ENCODE measurements at regions not wholly inside any gene's neighbourhood (a gene's known extent, or its start where the extent isn't known, plus 50 kb on each side); places are given as distances from the start of the nearest gene placed in this dataset.
"Not testable (repeated sequence)": the region's sequence is repeated elsewhere in the genome, so short reads cannot be mapped to it uniquely, and the experiment has no call there.

DNA sequence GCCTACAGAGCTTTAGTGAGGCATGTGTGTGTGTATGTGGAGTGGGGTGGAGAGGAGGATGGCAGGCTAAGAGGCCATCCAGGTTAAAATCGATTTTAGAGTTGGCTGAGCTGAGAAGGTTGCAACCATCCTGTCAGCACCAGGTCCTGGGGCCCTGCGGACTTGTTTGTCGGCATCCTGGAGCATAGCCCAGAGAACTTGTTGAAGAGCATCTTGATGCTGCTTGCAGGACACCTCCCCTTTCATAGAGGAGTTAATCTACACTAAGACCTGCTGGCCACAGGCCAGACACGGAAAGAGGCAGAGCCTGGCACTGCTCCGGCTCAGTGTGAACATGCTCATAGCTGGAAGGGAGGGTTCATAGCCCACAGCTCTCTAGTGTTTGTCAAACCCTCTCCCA, 72.1 kb upstream of the RGPD5 start:
- no peak for TF ChIP-seq CTCF (IDR thresholded peaks at IDR 0.05)
- Mint-ChIP-seq H3K36me3 (ENCODE audit: unreplicated experiment) (peaks cover 2% of the 10 kb centered on the region), H3K4me3 (ENCODE audit: unreplicated experiment) (no peak overlapping the region), H3K27me3 (ENCODE audit: unreplicated experiment) (peaks cover 37% of the 10 kb centered on the region), H3K27ac (ENCODE audit: unreplicated experiment) (no peak overlapping the region), H3K4me1 (ENCODE audit: unreplicated experiment) (peaks cover 3% of the 10 kb centered on the region), H3K9me3 (ENCODE audit: unreplicated experiment) (peaks cover 4% of the 10 kb centered on the region)
- DNase-seq (ENCODE audit: extremely low spot score, unreplicated experiment), result peak; percentile 59

DNA sequence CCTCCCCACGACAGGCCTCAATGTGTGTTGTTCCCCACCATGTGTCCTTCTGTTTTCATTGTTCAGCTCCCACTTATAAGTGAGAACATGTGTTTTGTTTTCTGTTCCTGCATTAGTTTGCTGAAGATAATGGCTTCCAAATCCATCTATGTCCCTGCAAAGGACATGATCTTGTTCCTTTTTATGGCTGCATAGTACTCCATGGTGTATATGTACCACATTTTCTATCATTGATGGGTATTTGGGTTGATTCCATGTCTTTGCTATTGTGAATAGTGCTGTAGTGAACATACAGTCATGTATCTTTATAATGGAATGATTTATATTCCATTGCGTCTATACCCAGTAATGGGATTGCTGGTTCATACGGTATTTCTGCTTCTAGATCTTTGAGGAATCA, 71.5 kb upstream of the RGPD5 start:
- H3K27me3 Mint-ChIP-seq (ENCODE audit: unreplicated experiment), result peaks cover 38% of the 10 kb centered on the region
- not testable (repeated sequence) for H3K36me3 Mint-ChIP-seq (ENCODE audit: unreplicated experiment); H3K9me3 Mint-ChIP-seq (ENCODE audit: unreplicated experiment); H3K27ac Mint-ChIP-seq (ENCODE audit: unreplicated experiment); H3K4me3 Mint-ChIP-seq (ENCODE audit: unreplicated experiment); DNase-seq (ENCODE audit: extremely low spot score, unreplicated experiment); H3K4me1 Mint-ChIP-seq (ENCODE audit: unreplicated experiment)

DNA sequence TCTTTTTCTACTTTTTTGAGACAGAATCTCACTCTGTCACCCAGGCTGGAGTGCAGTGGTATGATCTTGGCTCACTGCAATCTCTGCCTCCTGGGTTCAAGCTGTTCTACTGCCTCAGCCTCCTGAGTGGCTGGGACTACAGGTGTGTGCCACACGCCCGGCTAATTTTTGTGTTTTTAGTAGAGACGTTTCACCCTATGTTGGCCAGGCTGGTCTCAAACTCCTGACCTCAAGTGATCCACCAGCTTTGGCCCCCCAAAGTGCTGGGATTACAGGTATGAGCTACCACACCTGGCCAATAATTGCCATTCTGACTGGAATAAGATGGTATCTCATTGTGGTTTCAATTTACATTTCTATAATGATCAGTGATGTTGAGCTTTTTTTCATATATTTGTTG, 71.0 kb upstream of the RGPD5 start:
- DNase-seq (ENCODE audit: extremely low spot score, unreplicated experiment), result peak; percentile 21
- not testable (repeated sequence) for H3K27ac Mint-ChIP-seq (ENCODE audit: unreplicated experiment); H3K36me3 Mint-ChIP-seq (ENCODE audit: unreplicated experiment); H3K4me1 Mint-ChIP-seq (ENCODE audit: unreplicated experiment); H3K9me3 Mint-ChIP-seq (ENCODE audit: unreplicated experiment); H3K4me3 Mint-ChIP-seq (ENCODE audit: unreplicated experiment)
- peaks cover 36% of the 10 kb centered on the region for H3K27me3 Mint-ChIP-seq (ENCODE audit: unreplicated experiment)

- Mint-ChIP-seq H3K4me1 (ENCODE audit: unreplicated experiment) (peaks cover 3% of the 10 kb centered on the region), H3K9me3 (ENCODE audit: unreplicated experiment) (no peaks in the 10 kb centered on the region), H3K4me3 (ENCODE audit: unreplicated experiment) (no peak overlapping the region), H3K36me3 (ENCODE audit: unreplicated experiment) (peaks cover 2% of the 10 kb centered on the region), H3K27me3 (ENCODE audit: unreplicated experiment) (peaks cover 36% of the 10 kb centered on the region), H3K27ac (ENCODE audit: unreplicated experiment) (no peak overlapping the region)
- peak; percentile 59 for DNase-seq (ENCODE audit: extremely low spot score, unreplicated experiment)
- no peak for TF ChIP-seq CTCF (IDR thresholded peaks at IDR 0.05)
Measured at GRCh38 chr2:109724533-109725460, 69.3 kb upstream of the RGPD5 start.

- H3K4me3 Mint-ChIP-seq (ENCODE audit: unreplicated experiment), result no peak overlapping the region
- DNase-seq (ENCODE audit: extremely low spot score, unreplicated experiment), result peak; percentile 65
- peaks cover 3% of the 10 kb centered on the region for H3K4me1 Mint-ChIP-seq (ENCODE audit: unreplicated experiment)
- H3K27ac Mint-ChIP-seq (ENCODE audit: unreplicated experiment), result no peak overlapping the region
- H3K9me3 Mint-ChIP-seq (ENCODE audit: unreplicated experiment), result no peaks in the 10 kb centered on the region
- peaks cover 2% of the 10 kb centered on the region for H3K36me3 Mint-ChIP-seq (ENCODE audit: unreplicated experiment)
- TF ChIP-seq CTCF (IDR thresholded peaks at IDR 0.05), result no peak
- H3K27me3 Mint-ChIP-seq (ENCODE audit: unreplicated experiment), result peaks cover 26% of the 10 kb centered on the region
Measured at GRCh38 chr2:109726379-109727270, 67.5 kb upstream of the RGPD5 start.
